Astrocyte (in vitro differentiated cells and primary cell): ENCODE measurements at regions not wholly inside any gene's neighbourhood (a gene's known extent, or its start where the extent isn't known, plus 50 kb on each side); places are given as distances from the start of the nearest gene placed in this dataset.

ENCODE experiments used
- DNase-seq: peaks from one replicate; pipeline ENCODE4 v3.0.0-alpha.2; 2010; ENCODE audit warnings: low read depth
- FAIRE-seq: peaks from 2 replicates; lab custom pipeline; 2011; peaks lifted over from hg19 to GRCh38; lab: Jason Lieb, UNC
- H2AFZ ChIP-seq: 2 replicates; pipeline ENCODE4 v1.6.0; 2012; ENCODE audit warnings: low read depth, low read length, inconsistent platforms
- H3K27ac ChIP-seq: 2 replicates; pipeline ENCODE4 v1.5.1; 2011; ENCODE audit warnings: low read depth, low read length, inconsistent platforms
- H3K27me3 ChIP-seq: 2 replicates; pipeline ENCODE4 v1.6.0; 2011; ENCODE audit warnings: low read length, inconsistent platforms; ENCODE audit not compliant: insufficient read depth
- H3K36me3 ChIP-seq: 2 replicates; pipeline ENCODE4 v1.5.1; 2011; ENCODE audit warnings: low read length, inconsistent platforms; ENCODE audit not compliant: insufficient read depth
- H3K4me1 ChIP-seq: 2 replicates; pipeline ENCODE4 v1.5.1; 2011; ENCODE audit warnings: low read length, inconsistent platforms; ENCODE audit not compliant: insufficient read depth
- H3K4me2 ChIP-seq: 2 replicates; pipeline ENCODE4 v1.6.0; 2012; ENCODE audit warnings: low read length, inconsistent platforms
- H3K4me3 ChIP-seq: 2 replicates; pipeline ENCODE4 v1.5.1; 2011; ENCODE audit warnings: low read depth, mild to moderate bottlenecking, low read length, inconsistent platforms; ENCODE audit not compliant: insufficient read depth
- H3K79me2 ChIP-seq: 2 replicates; pipeline ENCODE4 v1.6.0; 2012; ENCODE audit warnings: mild to moderate bottlenecking, low read length, inconsistent platforms; ENCODE audit not compliant: insufficient read depth
- H3K9ac ChIP-seq: 2 replicates; pipeline ENCODE4 v1.6.0; 2012; ENCODE audit warnings: mild to moderate bottlenecking, low read length, inconsistent platforms
- H3K9me3 ChIP-seq: 2 replicates; pipeline ENCODE4 v1.5.1; 2012; ENCODE audit warnings: low read depth, mild to moderate bottlenecking, low read length, inconsistent platforms; ENCODE audit not compliant: insufficient read depth
- H4K20me1 ChIP-seq: 2 replicates; pipeline ENCODE4 v1.6.0; 2012; ENCODE audit warnings: low read length, inconsistent platforms; ENCODE audit not compliant: insufficient read depth
- H3K27ac Mint-ChIP-seq: one replicate; pipeline ENCODE4 v1.8.0; 2021; ENCODE audit warnings: mild to moderate bottlenecking, mixed read lengths; ENCODE audit not compliant: unreplicated experiment
- H3K27me3 Mint-ChIP-seq: one replicate; pipeline ENCODE4 v1.8.0; 2021; ENCODE audit warnings: low read depth, mixed read lengths; ENCODE audit not compliant: unreplicated experiment
- H3K36me3 Mint-ChIP-seq: one replicate; pipeline ENCODE4 v1.8.0; 2021; ENCODE audit warnings: low read depth, mixed read lengths; ENCODE audit not compliant: unreplicated experiment
- H3K4me1 Mint-ChIP-seq: one replicate; pipeline ENCODE4 v1.8.0; 2021; ENCODE audit warnings: low read depth, mixed read lengths; ENCODE audit not compliant: unreplicated experiment
- H3K4me3 Mint-ChIP-seq: one replicate; pipeline ENCODE4 v1.8.0; 2021; ENCODE audit warnings: mild to moderate bottlenecking, moderate library complexity, mixed read lengths; ENCODE audit not compliant: unreplicated experiment
- H3K9me3 Mint-ChIP-seq: one replicate; pipeline ENCODE4 v1.8.0; 2021; ENCODE audit warnings: mild to moderate bottlenecking, mixed read lengths; ENCODE audit not compliant: unreplicated experiment
- EZH2 ChIP-seq: IDR thresholded peaks from 2 replicates; pipeline ENCODE4 v1.6.1; 2012; ENCODE audit warnings: mild to moderate bottlenecking, low read length, inconsistent platforms; ENCODE audit not compliant: insufficient read depth
- TF ChIP-seq, protein P1 (sequence below): IDR thresholded peaks from 2 replicates; pipeline ENCODE4 v1.5.1; 2011; ENCODE audit warnings: low read depth, mild to moderate bottlenecking, inconsistent platforms, low read length, moderate library complexity; ENCODE audit not compliant: insufficient read depth

DNA sequence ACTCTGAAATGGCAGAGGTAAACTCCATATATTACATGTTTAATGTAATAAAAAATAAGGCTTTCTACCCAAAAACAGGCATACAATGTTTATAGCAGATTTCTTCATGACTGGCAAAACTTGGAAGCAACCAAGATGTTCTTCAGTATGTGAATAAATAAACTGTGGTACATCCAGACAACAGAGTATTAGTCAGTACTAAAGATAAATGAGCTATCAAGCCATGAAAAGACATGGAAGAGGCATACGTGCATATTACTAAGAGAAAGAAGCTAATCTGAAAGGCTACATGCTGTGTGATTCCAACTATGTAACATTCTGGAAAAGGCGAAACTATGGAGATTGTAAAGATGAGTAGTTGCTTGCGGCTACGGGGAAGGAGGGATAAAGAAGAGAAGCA, 97.4 kb downstream of the OSR1 start:
- no peaks in the 10 kb centered on the region for H3K79me2 ChIP-seq
- no peaks in the 10 kb centered on the region for H3K9me3 Mint-ChIP-seq
- no peak overlapping the region for H3K9ac ChIP-seq
- no peaks in the 10 kb centered on the region for H4K20me1 ChIP-seq
- no peak overlapping the region for H3K4me3 Mint-ChIP-seq
- no peak overlapping the region for H3K4me3 ChIP-seq
- FAIRE-seq (no peak), DNase-seq (peak; percentile 12)
- H3K27me3 ChIP-seq: no peaks in the 10 kb centered on the region
- peaks cover 6% of the 10 kb centered on the region for H3K4me1 Mint-ChIP-seq
- H3K36me3 Mint-ChIP-seq: no peaks in the 10 kb centered on the region
- TF ChIP-seq, protein P1, sequence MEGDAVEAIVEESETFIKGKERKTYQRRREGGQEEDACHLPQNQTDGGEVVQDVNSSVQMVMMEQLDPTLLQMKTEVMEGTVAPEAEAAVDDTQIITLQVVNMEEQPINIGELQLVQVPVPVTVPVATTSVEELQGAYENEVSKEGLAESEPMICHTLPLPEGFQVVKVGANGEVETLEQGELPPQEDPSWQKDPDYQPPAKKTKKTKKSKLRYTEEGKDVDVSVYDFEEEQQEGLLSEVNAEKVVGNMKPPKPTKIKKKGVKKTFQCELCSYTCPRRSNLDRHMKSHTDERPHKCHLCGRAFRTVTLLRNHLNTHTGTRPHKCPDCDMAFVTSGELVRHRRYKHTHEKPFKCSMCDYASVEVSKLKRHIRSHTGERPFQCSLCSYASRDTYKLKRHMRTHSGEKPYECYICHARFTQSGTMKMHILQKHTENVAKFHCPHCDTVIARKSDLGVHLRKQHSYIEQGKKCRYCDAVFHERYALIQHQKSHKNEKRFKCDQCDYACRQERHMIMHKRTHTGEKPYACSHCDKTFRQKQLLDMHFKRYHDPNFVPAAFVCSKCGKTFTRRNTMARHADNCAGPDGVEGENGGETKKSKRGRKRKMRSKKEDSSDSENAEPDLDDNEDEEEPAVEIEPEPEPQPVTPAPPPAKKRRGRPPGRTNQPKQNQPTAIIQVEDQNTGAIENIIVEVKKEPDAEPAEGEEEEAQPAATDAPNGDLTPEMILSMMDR: no peak
- no peak for TF ChIP-seq EZH2
- no peak overlapping the region for H3K27ac Mint-ChIP-seq
- H2AFZ ChIP-seq: no peak overlapping the region
- H3K27ac ChIP-seq: no peak overlapping the region
- H3K4me2 ChIP-seq: no peak overlapping the region
- H3K4me1 ChIP-seq: peaks cover 3% of the 10 kb centered on the region
- no peaks in the 10 kb centered on the region for H3K36me3 ChIP-seq
- H3K9me3 ChIP-seq: no peaks in the 10 kb centered on the region
- peaks cover 2% of the 10 kb centered on the region for H3K27me3 Mint-ChIP-seq

DNA sequence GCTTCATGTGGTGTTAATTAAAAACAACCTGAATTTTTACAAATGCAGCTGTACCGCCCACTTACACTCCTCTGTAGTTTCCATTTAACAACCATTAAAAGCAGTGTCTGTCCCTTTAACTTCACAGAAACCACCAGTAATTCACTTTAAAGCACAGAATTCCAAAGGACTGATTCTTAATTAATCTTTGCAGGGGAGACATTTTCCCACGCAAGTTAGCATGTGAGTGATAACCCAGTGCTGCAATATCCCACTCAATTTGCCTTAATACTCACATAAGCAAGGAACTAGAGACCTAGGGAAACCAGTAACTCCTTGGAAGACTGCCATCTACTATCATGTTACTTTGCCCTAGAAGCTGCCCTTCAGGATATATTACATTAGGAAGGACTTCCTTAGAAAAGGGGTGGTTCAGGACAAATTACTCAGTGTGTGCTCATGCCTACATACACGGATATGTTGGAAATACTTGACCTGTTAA, 102.3 kb downstream of the OSR1 start:
- H3K4me1 Mint-ChIP-seq: peaks cover 12% of the 10 kb centered on the region
- peak; percentile 93 for DNase-seq

DNA sequence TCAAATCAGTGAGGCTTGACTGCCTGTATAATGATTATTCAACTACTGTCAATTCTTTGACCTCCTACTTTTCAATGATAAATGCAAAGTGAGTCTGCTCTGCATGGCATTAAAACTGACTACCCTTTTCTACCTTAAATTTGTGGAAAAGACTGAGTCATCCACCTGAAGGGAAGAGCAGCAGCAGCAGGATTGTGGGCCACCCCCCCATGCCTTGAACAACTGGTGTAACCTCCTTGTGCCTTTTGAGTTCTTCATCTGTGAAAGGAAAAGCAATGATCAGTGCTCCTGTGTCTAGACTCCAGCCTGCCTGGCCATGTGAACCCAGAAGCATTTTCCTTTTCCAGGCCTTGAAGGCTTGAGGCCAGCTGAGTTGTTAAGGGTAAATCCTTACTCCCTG, 102.9 kb downstream of the OSR1 start:
- peak overlapping the region; percentile 30 for H3K4me2 ChIP-seq

More for the DNA sequence above, 102.3 kb downstream of the OSR1 start:
- no peak overlapping the region for H3K9ac ChIP-seq
- no peaks in the 10 kb centered on the region for H3K79me2 ChIP-seq
- Mint-ChIP-seq H3K27ac (no peak overlapping the region), H3K27me3 (no peaks in the 10 kb centered on the region), H3K36me3 (no peaks in the 10 kb centered on the region), H3K4me3 (no peak overlapping the region), H3K9me3 (peaks cover 5% of the 10 kb centered on the region)
- H3K36me3 ChIP-seq: no peaks in the 10 kb centered on the region
- no peaks in the 10 kb centered on the region for H3K9me3 ChIP-seq
- H3K4me3 ChIP-seq: no peak overlapping the region
- peaks cover 10% of the 10 kb centered on the region for H3K4me1 ChIP-seq
- FAIRE-seq: peak; percentile 47
- H2AFZ ChIP-seq: no peak overlapping the region
- H4K20me1 ChIP-seq: no peaks in the 10 kb centered on the region
- no peak overlapping the region for H3K27ac ChIP-seq
- TF ChIP-seq, protein P1: no peak
- TF ChIP-seq EZH2: no peak
- peak overlapping the region; percentile 30 for H3K4me2 ChIP-seq
- H3K27me3 ChIP-seq: no peaks in the 10 kb centered on the region

More for the DNA sequence above, 102.9 kb downstream of the OSR1 start:
- Mint-ChIP-seq H3K4me1 (peaks cover 12% of the 10 kb centered on the region), H3K36me3 (no peaks in the 10 kb centered on the region), H3K27me3 (no peaks in the 10 kb centered on the region), H3K4me3 (no peak overlapping the region), H3K9me3 (peaks cover 5% of the 10 kb centered on the region), H3K27ac (no peak overlapping the region)
- no peaks in the 10 kb centered on the region for H3K27me3 ChIP-seq
- H3K4me3 ChIP-seq: no peak overlapping the region
- FAIRE-seq: no peak
- TF ChIP-seq, protein P1: no peak
- no peak for TF ChIP-seq EZH2
- no peak overlapping the region for H3K27ac ChIP-seq
- peaks cover 10% of the 10 kb centered on the region for H3K4me1 ChIP-seq
- H2AFZ ChIP-seq: no peak overlapping the region
- no peaks in the 10 kb centered on the region for H3K36me3 ChIP-seq
- no peak for DNase-seq
- no peaks in the 10 kb centered on the region for H4K20me1 ChIP-seq
- no peak overlapping the region for H3K9ac ChIP-seq
- no peaks in the 10 kb centered on the region for H3K79me2 ChIP-seq
- H3K9me3 ChIP-seq: no peaks in the 10 kb centered on the region
